Keratinocyte (primary cell): ENCODE measurements at regions not wholly inside any gene's neighbourhood (a gene's known extent, or its start where the extent isn't known, plus 50 kb on each side); places are given as distances from the start of the nearest gene placed in this dataset.

ENCODE experiments used
- DNase-seq: peaks from one replicate; pipeline ENCODE4 v3.0.0-alpha.2; 2011; ENCODE audit warnings: low read depth, missing footprints, low spot score
- FAIRE-seq: peaks from 2 replicates; lab custom pipeline; 2011; peaks lifted over from hg19 to GRCh38; lab: Jason Lieb, UNC
- H2AFZ ChIP-seq: 2 replicates; pipeline ENCODE4 v1.6.0; 2012; ENCODE audit warnings: low read length, control low read depth, inconsistent platforms; ENCODE audit not compliant: control insufficient read depth
- H3K27ac ChIP-seq: 2 replicates; pipeline ENCODE4 v1.5.1; 2011; ENCODE audit warnings: low read length; ENCODE audit not compliant: control insufficient read depth, insufficient read depth
- H3K27me3 ChIP-seq: 3 replicates; pipeline ENCODE4 v1.6.0; 2011; ENCODE audit warnings: low read length; ENCODE audit not compliant: control insufficient read depth, insufficient read depth; ENCODE audit errors: extremely low read depth
- H3K36me3 ChIP-seq, 2 experiments: 2 replicates in 1 of 2; 3 replicates in 1 of 2; pipeline ENCODE4 v1.5.1; 2011; ENCODE audit warnings: low read length in 2 of 2, mild to moderate bottlenecking in 1 of 2; ENCODE audit not compliant: control insufficient read depth in 2 of 2, insufficient read depth in 2 of 2; ENCODE audit errors: extremely low read depth in 1 of 2
- H3K4me1 ChIP-seq: 3 replicates; pipeline ENCODE4 v1.5.1; 2011; ENCODE audit warnings: low read length; ENCODE audit not compliant: control insufficient read depth, insufficient read depth; ENCODE audit errors: extremely low read depth
- H3K4me2 ChIP-seq: 3 replicates; pipeline ENCODE4 v1.6.0; 2011; ENCODE audit warnings: low read depth, low read length; ENCODE audit not compliant: control insufficient read depth, insufficient read depth; ENCODE audit errors: extremely low read depth
- H3K4me3 ChIP-seq, 3 experiments: fragments of 200-600 bp in 1 of 3; sonication (generic) in 1 of 3; 2 replicates in 2 of 3; 3 replicates in 1 of 3; pipeline ENCODE4 v1.5.1; 2011 to 2016; ENCODE audit warnings: low read length in 3 of 3, mild to moderate bottlenecking in 3 of 3, control low read depth in 2 of 3, inconsistent platforms in 1 of 3, low read depth in 1 of 3, mixed read lengths in 1 of 3, mixed run types in 1 of 3, moderate library complexity in 1 of 3; ENCODE audit not compliant: control insufficient read depth in 2 of 3, insufficient read depth in 2 of 3; ENCODE audit errors: extremely low read depth in 1 of 3
- H3K79me2 ChIP-seq: 2 replicates; pipeline ENCODE4 v1.6.0; 2012; ENCODE audit warnings: low read length; ENCODE audit not compliant: control insufficient read depth, insufficient read depth
- H3K9ac ChIP-seq: 3 replicates; pipeline ENCODE4 v1.6.0; 2011; ENCODE audit warnings: low read length; ENCODE audit not compliant: control insufficient read depth, insufficient read depth; ENCODE audit errors: extremely low read depth
- H3K9me1 ChIP-seq: 3 replicates; pipeline ENCODE4 v1.6.0; 2011; ENCODE audit warnings: low read length; ENCODE audit not compliant: control insufficient read depth, insufficient read depth; ENCODE audit errors: extremely low read depth
- H3K9me3 ChIP-seq: 2 replicates; pipeline ENCODE4 v1.5.1; 2012; ENCODE audit warnings: low read depth, low read length; ENCODE audit not compliant: control insufficient read depth
- H4K20me1 ChIP-seq: 3 replicates; pipeline ENCODE4 v1.6.0; 2011; ENCODE audit warnings: low read length; ENCODE audit not compliant: control insufficient read depth, insufficient read depth; ENCODE audit errors: extremely low read depth
- EZH2 ChIP-seq: IDR thresholded peaks from one replicate; pipeline ENCODE4 v1.6.1; 2012; ENCODE audit warnings: inconsistent platforms, mild to moderate bottlenecking, low read length, moderate library complexity
- dilution Hi-C: fragments of 300-500 bp; cut with MboI; formaldehyde crosslinking; loops from one replicate; pipeline ENCODE4 v1.7.0; 2020; ENCODE audit warnings: low sequenced_read_pairs; ENCODE audit not compliant: extremely low pct_ligation_motif_present
- TF ChIP-seq, protein P1 (sequence below), 3 experiments: IDR thresholded peaks in 1 of 3; conservative IDR thresholded peaks in 1 of 3; optimal IDR thresholded peaks in 1 of 3; 2 replicates in 2 of 3; 3 replicates in 1 of 3; pipeline versions ENCODE3 to v1.5.1; 2011; ENCODE audit warnings: low read length in 3 of 3, mild to moderate bottlenecking in 3 of 3, moderate library complexity in 2 of 3, control low read depth in 1 of 3, inconsistent platforms in 1 of 3; ENCODE audit not compliant: insufficient read depth in 2 of 3; ENCODE audit errors: extremely low read depth in 1 of 3

GRCh38 chr4:23009093-23009492, 316.4 kb downstream of the GBA3 start:
- Histone ChIP-seq H3K4me3 (no peak overlapping the region), H3K79me2 (no peaks in the 10 kb centered on the region), H4K20me1 (no peaks in the 10 kb centered on the region), H3K4me2 (no peak overlapping the region), H3K9ac (no peak overlapping the region), H3K27me3 (no peaks in the 10 kb centered on the region), H3K9me3 (no peaks in the 10 kb centered on the region), H3K27ac (no peak overlapping the region), H3K36me3 (no peaks in the 10 kb centered on the region), H3K4me1 (no peaks in the 10 kb centered on the region), H3K9me1 (no peaks in the 10 kb centered on the region), H2AFZ (no peak overlapping the region)
- dilution Hi-C loops: no loop called here
- FAIRE-seq (no peak), DNase-seq (no peak)
- TF ChIP-seq, protein P1, sequence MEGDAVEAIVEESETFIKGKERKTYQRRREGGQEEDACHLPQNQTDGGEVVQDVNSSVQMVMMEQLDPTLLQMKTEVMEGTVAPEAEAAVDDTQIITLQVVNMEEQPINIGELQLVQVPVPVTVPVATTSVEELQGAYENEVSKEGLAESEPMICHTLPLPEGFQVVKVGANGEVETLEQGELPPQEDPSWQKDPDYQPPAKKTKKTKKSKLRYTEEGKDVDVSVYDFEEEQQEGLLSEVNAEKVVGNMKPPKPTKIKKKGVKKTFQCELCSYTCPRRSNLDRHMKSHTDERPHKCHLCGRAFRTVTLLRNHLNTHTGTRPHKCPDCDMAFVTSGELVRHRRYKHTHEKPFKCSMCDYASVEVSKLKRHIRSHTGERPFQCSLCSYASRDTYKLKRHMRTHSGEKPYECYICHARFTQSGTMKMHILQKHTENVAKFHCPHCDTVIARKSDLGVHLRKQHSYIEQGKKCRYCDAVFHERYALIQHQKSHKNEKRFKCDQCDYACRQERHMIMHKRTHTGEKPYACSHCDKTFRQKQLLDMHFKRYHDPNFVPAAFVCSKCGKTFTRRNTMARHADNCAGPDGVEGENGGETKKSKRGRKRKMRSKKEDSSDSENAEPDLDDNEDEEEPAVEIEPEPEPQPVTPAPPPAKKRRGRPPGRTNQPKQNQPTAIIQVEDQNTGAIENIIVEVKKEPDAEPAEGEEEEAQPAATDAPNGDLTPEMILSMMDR (optimal IDR thresholded peaks at IDR 0.05 in 1 of 3, IDR thresholded peaks at IDR 0.05 in 1 of 3, conservative IDR thresholded peaks at IDR 0.05 in 1 of 3; ENCODE audit: extremely low read depth in 1 of 3, insufficient read depth in 2 of 3, low read length in 3 of 3): no peak

DNA sequence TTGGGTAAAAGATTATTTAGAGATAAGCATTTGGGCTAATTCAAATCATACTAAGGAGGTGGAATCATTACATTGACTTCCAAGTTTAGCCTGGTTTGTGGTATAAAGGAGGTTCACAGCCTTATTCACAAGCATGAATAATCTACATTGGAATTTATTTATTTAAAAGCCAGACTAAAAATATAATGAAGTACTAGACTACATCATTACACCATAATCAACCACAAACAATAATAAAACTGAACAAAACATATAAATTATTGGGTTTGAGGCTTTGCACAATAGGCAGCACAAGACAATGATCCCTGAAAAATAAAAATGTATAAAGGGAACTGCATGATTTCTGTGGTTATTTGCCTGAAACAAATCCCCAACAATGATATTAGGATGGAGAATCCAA, 314.0 kb downstream of the GBA3 start:
- H3K9me3 ChIP-seq: no peaks in the 10 kb centered on the region
- no peaks in the 10 kb centered on the region for H3K36me3 ChIP-seq
- no peak overlapping the region for H3K4me2 ChIP-seq
- H2AFZ ChIP-seq: no peak overlapping the region
- no peaks in the 10 kb centered on the region for H3K79me2 ChIP-seq
- no peak overlapping the region for H3K27ac ChIP-seq
- H3K9ac ChIP-seq: no peak overlapping the region
- no peaks in the 10 kb centered on the region for H4K20me1 ChIP-seq
- no peaks in the 10 kb centered on the region for H3K9me1 ChIP-seq
- FAIRE-seq: no peak
- H3K4me1 ChIP-seq: no peaks in the 10 kb centered on the region
- H3K4me3 ChIP-seq: no peak overlapping the region
- DNase-seq: no peak
- dilution Hi-C loops: no loop called here
- TF ChIP-seq EZH2: no peak
- TF ChIP-seq, protein P1 (optimal IDR thresholded peaks at IDR 0.05 in 1 of 3, IDR thresholded peaks at IDR 0.05 in 1 of 3, conservative IDR thresholded peaks at IDR 0.05 in 1 of 3; ENCODE audit: extremely low read depth in 1 of 3, insufficient read depth in 2 of 3, low read length in 3 of 3): no peak
- no peaks in the 10 kb centered on the region for H3K27me3 ChIP-seq
